ENCODE measurements at regions not wholly inside any gene's neighbourhood (a gene's known extent, or its start where the extent isn't known, plus 50 kb on each side); places are given as distances from the start of the nearest gene placed in this dataset.
"Not testable (repeated sequence)": the region's sequence is repeated elsewhere in the genome, so short reads cannot be mapped to it uniquely, and the experiment has no call there.

- H3K4me3 ChIP-seq (ENCODE audit: low read depth, low read length) = no peak overlapping the region
- DNase-seq (ENCODE audit: low read depth) = no peak
- no peak for TF ChIP-seq MYC (IDR thresholded peaks at IDR 0.05; ENCODE audit: low read depth, low read length)
- no peak for TF ChIP-seq MAX (IDR thresholded peaks at IDR 0.05; ENCODE audit: low read depth, low read length)
- TF ChIP-seq CTCF (IDR thresholded peaks at IDR 0.05; ENCODE audit: low read depth, low read length) = no peak
- TF ChIP-seq POLR2A (IDR thresholded peaks at IDR 0.05; ENCODE audit: extremely low read depth, insufficient read length) = no peak
Measured at GRCh38 chr13:31543190-31543589, 196.1 kb upstream of the RXFP2 start.

- no peak overlapping the region for H3K4me3 ChIP-seq (ENCODE audit: low read depth, low read length)
- TF ChIP-seq POLR2A (IDR thresholded peaks at IDR 0.05; ENCODE audit: extremely low read depth, insufficient read length) (no peak), CTCF (IDR thresholded peaks at IDR 0.05; ENCODE audit: low read depth, low read length) (no peak)
Measured at GRCh38 chr13:31545616-31546015, 193.7 kb upstream of the RXFP2 start.

GRCh38 chr13:31556376-31556775 lies 182.9 kb upstream of the RXFP2 start:
- DNase-seq (ENCODE audit: low read depth) = no peak
- no peak overlapping the region for H3K4me3 ChIP-seq (ENCODE audit: low read depth, low read length)

More at GRCh38 chr13:31545616-31546015, 193.7 kb upstream of the RXFP2 start:
- no peak for DNase-seq (ENCODE audit: low read depth)

GRCh38 chr13:31584221-31584620 lies 155.1 kb upstream of the RXFP2 start:
- not testable (repeated sequence) for H3K4me3 ChIP-seq (ENCODE audit: low read depth, low read length); DNase-seq (ENCODE audit: low read depth)

More at GRCh38 chr13:31556376-31556775, 182.9 kb upstream of the RXFP2 start:
- no peak for TF ChIP-seq MAX (IDR thresholded peaks at IDR 0.05; ENCODE audit: low read depth, low read length)
- no peak for TF ChIP-seq MYC (IDR thresholded peaks at IDR 0.05; ENCODE audit: low read depth, low read length)
- no peak for TF ChIP-seq POLR2A (IDR thresholded peaks at IDR 0.05; ENCODE audit: extremely low read depth, insufficient read length)
- TF ChIP-seq CTCF (IDR thresholded peaks at IDR 0.05; ENCODE audit: low read depth, low read length) = no peak

GRCh38 chr13:31587698-31588266 lies 151.5 kb upstream of the RXFP2 start:
- no peak overlapping the region for H3K4me3 ChIP-seq (ENCODE audit: low read depth, low read length)
- TF ChIP-seq MAX (IDR thresholded peaks at IDR 0.05; ENCODE audit: low read depth, low read length) = no peak
- TF ChIP-seq POLR2A (IDR thresholded peaks at IDR 0.05; ENCODE audit: extremely low read depth, insufficient read length) = no peak
- no peak for TF ChIP-seq MYC (IDR thresholded peaks at IDR 0.05; ENCODE audit: low read depth, low read length)
- no peak for TF ChIP-seq CTCF (IDR thresholded peaks at IDR 0.05; ENCODE audit: low read depth, low read length)
- DNase-seq (ENCODE audit: low read depth) = no peak

GRCh38 chr13:31588316-31588715 lies 151.0 kb upstream of the RXFP2 start:
- no peak overlapping the region for H3K4me3 ChIP-seq (ENCODE audit: low read depth, low read length)
- no peak for TF ChIP-seq POLR2A (IDR thresholded peaks at IDR 0.05; ENCODE audit: extremely low read depth, insufficient read length)
- TF ChIP-seq MAX (IDR thresholded peaks at IDR 0.05; ENCODE audit: low read depth, low read length) = no peak
- no peak for DNase-seq (ENCODE audit: low read depth)

GRCh38 chr13:31588893-31589292 lies 150.4 kb upstream of the RXFP2 start:
- no peak overlapping the region for H3K4me3 ChIP-seq (ENCODE audit: low read depth, low read length)
- no peak for DNase-seq (ENCODE audit: low read depth)
- no peak for TF ChIP-seq CTCF (IDR thresholded peaks at IDR 0.05; ENCODE audit: low read depth, low read length)
- no peak for TF ChIP-seq POLR2A (IDR thresholded peaks at IDR 0.05; ENCODE audit: extremely low read depth, insufficient read length)
- TF ChIP-seq MAX (IDR thresholded peaks at IDR 0.05; ENCODE audit: low read depth, low read length) = no peak
- no peak for TF ChIP-seq MYC (IDR thresholded peaks at IDR 0.05; ENCODE audit: low read depth, low read length)

Measured in NB4 (cell line).